Fibroblast of villous mesenchyme (primary cell): ENCODE measurements at regions not wholly inside any gene's neighbourhood (a gene's known extent, or its start where the extent isn't known, plus 50 kb on each side); places are given as distances from the start of the nearest gene placed in this dataset.

Source experiments
- DNase-seq: peaks from one replicate; pipeline ENCODE4 v3.0.0-alpha.2; 2010; ENCODE audit warnings: low read depth
- H3K4me3 ChIP-seq: 2 replicates; pipeline ENCODE4 v1.5.1; 2011; ENCODE audit warnings: low read depth, mild to moderate bottlenecking, low read length
- TF ChIP-seq, protein P1 (sequence below): IDR thresholded peaks from 2 replicates; pipeline ENCODE4 v1.5.1; 2012; ENCODE audit warnings: low read depth, mild to moderate bottlenecking, low read length; ENCODE audit not compliant: insufficient read depth

GRCh38 chr17:5780476-5780875, 196.2 kb upstream of the NLRP1 start:
- TF ChIP-seq, protein P1, sequence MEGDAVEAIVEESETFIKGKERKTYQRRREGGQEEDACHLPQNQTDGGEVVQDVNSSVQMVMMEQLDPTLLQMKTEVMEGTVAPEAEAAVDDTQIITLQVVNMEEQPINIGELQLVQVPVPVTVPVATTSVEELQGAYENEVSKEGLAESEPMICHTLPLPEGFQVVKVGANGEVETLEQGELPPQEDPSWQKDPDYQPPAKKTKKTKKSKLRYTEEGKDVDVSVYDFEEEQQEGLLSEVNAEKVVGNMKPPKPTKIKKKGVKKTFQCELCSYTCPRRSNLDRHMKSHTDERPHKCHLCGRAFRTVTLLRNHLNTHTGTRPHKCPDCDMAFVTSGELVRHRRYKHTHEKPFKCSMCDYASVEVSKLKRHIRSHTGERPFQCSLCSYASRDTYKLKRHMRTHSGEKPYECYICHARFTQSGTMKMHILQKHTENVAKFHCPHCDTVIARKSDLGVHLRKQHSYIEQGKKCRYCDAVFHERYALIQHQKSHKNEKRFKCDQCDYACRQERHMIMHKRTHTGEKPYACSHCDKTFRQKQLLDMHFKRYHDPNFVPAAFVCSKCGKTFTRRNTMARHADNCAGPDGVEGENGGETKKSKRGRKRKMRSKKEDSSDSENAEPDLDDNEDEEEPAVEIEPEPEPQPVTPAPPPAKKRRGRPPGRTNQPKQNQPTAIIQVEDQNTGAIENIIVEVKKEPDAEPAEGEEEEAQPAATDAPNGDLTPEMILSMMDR, result no peak
- H3K4me3 ChIP-seq, result no peak overlapping the region
- DNase-seq, result no peak

- no peak for DNase-seq
- H3K4me3 ChIP-seq, result no peak overlapping the region
- TF ChIP-seq, protein P1, result no peak
These were observed 197.1 kb upstream of the NLRP1 start for GRCh38 chr17:5781236-5781927.

DNA sequence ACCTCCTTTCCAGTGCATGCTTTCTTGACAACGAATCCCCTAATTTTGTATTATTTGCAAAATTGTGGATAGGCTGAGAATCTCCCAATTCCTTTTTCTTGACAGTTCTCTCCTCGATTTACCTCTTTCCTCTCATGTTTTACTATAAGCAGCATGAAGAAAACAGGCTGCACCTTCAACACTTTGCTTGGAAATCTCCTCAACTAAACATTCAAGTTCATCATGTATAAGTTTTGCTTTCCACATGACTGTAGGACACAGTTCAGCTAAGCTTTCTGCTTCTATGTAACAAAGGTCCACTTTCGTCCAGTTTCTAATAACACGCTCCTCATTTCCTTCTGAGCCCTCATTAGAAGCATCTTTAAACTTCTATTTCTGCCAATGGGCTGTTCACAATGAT, 199.0 kb upstream of the NLRP1 start:
- DNase-seq, result no peak
- TF ChIP-seq, protein P1, result no peak
- no peak overlapping the region for H3K4me3 ChIP-seq

DNA sequence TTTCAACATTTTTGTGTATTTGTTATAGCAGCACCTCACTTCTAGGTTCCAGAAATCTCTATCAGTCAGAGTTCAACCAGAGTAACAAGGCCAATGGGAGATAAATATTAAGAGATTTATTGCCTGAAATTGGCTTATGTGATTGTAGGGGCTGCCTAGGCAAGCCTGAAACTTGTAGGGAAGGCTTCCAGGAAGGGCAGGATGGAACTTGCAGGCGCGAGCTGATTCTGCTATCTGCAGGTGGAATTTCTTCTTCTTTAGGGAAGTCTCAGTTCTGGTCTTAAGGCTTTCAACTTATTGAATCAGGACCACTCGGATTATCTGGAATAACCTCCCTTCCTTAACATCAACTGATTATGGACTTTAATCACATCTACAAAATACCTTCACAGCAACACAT, 199.5 kb upstream of the NLRP1 start:
- no peak for DNase-seq
- TF ChIP-seq, protein P1, result no peak
- no peak overlapping the region for H3K4me3 ChIP-seq

DNA sequence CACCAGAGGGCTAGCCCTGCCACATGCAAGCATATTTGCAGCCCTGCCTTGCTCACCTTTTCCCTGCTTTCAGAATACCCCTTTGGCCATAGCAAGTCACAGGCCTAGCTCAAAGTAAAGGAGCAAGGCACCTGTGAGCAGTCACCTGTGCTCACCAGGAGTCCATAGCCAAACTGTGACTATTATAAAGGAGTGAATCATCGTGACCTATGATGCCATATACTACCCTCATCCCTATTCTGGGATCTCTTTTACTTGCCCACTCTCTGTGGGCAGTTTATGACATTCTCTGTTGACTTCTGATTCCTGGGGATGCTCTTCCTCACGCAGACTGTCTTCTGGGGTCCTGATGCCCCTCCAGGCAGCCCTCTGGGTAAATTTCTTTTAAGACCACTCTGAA, 200.5 kb upstream of the NLRP1 start:
- H3K4me3 ChIP-seq, result no peak overlapping the region
- no peak for DNase-seq
- TF ChIP-seq, protein P1, result no peak

- DNase-seq, result no peak
- H3K4me3 ChIP-seq, result no peak overlapping the region
- TF ChIP-seq, protein P1, result no peak
These were observed 201.0 kb upstream of the NLRP1 start for GRCh38 chr17:5785338-5785737.
